ENCODE measurements at regions not wholly inside any gene's neighbourhood (a gene's known extent, or its start where the extent isn't known, plus 50 kb on each side); places are given as distances from the start of the nearest gene placed in this dataset.
"Not testable (repeated sequence)": the region's sequence is repeated elsewhere in the genome, so short reads cannot be mapped to it uniquely, and the experiment has no call there.

DNA sequence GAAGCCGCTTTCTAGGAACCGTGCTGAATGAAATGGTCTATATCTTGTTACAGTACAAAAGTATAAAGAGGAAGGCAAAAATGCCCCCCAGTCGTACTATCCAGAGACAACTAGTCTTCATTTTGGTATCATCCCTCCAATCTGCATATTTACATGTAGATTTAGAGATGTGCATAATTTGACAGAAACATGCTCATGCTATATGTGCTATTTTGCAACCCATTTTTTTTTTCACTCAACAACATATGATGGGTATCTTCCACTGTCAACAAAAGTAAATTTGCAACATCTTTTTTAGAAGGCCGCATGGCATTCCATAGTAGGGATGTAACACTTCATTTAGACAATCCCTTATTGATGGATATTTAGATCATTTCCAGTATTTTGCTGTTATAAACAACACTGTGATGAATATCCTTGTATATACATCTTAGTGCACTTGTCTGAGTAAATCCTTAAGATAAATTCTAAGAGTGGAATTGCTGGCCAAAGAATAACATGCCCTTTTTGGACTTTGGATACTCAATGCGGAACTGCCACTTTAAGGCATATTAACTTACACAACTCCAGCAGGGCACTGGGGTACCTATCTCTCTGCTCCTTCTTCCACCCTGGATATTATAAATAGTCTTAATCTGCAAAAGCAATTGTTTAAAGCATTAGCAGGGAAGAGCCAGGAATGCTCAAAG lies 71.1 kb upstream of the SH3PXD2B start:
- no peak for DNase-seq

DNA sequence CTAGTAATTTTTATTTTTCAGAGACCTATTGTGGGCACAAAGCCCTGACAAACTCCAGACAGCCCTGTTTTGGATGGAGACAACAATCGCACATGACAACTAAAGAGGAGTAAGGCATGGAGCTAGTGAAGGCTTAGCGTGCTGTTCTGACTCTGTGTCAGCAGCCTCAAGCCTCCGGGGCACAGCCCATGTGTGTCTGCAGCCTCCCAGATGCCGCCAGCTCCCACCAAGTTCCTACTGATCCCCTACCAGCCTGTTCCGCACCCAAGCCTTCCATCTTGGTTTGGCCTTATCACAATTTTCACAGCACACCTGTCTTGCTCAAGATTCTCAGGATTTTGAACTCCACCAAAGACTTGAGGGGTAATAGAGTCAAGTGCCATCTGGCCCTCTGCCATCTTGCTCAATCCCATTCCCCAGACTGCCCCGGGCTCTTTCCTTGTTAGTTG lies 70.3 kb upstream of the SH3PXD2B start:
- DNase-seq: no peak

DNA sequence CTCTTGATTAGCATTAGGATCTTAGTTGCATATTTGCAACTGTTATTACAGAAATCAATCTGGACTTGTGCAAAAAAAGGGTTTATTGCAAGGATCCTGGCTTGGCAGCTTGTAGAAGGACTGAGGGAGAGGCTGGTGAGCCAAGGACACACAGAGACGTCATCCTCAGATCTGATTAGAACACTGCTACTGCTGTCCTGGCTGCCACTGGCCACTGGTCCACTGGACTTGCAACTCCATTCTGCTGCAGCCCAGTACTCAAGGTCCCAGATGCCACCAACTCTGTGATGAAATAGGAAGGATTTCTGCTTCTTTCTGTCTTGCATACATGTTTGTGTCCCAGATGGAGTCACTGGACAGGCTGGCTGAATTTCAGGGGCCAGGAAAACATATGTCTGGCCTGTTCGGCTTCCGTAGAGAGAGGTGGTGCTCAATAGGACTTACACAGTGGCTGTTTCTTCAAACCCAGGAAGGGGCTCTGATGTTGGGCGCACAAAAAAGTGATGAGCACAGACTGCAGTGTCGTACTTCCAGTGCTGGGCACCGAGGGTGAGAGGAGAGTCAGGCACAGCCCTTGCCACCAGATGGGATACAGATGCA lies 68.9 kb upstream of the SH3PXD2B start:
- no peak for DNase-seq

DNA sequence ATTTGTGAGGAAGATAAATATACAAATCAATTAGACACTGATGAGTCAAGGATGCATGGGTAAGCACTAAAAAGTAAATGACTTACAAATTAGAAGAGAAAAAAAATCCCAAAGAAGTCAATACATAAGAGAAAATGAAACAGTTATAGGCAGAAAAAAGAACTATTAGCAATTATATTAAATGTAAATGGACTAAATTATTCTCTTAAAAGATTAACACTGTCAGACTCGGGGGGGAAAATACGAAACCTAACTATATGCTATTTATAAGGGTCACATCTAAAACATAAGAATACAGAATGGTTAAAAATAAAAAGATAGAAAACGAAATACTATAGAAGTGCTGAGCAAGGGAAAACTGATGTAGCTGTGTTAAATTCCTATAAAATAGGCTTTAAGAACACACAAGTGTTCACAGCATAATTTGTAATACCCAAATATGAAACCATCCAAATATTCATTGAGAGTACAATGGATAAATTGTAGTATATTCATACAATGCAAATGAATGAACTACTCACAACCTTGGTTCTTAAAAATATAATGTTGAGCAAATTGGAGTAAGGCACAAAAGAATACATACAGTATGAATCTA lies 67.1 kb upstream of the SH3PXD2B start:
- no peak for DNase-seq

DNA sequence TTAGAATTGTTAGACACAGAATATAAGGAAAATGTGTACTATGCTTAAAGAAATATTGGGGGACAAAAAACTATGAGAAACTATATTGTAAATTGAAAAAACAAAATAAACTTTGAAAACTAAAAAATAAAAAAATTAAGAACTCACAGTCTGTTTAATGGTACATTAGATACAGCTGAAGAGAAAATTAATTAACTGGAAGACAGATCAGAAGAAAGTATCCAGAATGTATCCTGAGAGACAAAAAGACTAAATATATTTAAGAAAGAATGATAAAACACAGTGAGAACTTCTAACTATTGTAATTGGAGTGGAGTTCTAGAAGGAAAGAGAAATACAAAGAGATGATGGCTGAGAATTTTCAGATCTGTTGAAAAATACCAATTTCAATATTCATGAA lies 57.6 kb upstream of the SH3PXD2B start:
- DNase-seq: no peak

DNA sequence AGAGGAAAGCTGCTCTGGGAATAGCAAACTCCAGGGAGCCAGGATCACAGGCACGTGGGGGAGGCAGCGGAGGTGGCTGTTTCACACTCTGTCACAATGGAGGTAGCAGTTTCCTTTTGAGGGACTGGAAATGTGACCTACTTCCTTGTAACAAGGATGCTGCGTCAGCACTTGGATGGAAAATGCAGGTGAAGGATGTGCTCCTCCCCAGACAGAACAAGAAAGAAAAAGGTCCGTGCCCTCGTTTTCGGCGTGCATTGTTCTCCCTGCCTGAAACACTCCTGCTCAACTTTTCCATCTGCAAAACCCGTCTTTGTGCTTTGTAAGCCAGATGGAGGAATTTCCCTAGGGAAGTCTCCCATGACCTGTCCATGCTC lies 55.1 kb upstream of the SH3PXD2B start:
- no peak for DNase-seq

DNA sequence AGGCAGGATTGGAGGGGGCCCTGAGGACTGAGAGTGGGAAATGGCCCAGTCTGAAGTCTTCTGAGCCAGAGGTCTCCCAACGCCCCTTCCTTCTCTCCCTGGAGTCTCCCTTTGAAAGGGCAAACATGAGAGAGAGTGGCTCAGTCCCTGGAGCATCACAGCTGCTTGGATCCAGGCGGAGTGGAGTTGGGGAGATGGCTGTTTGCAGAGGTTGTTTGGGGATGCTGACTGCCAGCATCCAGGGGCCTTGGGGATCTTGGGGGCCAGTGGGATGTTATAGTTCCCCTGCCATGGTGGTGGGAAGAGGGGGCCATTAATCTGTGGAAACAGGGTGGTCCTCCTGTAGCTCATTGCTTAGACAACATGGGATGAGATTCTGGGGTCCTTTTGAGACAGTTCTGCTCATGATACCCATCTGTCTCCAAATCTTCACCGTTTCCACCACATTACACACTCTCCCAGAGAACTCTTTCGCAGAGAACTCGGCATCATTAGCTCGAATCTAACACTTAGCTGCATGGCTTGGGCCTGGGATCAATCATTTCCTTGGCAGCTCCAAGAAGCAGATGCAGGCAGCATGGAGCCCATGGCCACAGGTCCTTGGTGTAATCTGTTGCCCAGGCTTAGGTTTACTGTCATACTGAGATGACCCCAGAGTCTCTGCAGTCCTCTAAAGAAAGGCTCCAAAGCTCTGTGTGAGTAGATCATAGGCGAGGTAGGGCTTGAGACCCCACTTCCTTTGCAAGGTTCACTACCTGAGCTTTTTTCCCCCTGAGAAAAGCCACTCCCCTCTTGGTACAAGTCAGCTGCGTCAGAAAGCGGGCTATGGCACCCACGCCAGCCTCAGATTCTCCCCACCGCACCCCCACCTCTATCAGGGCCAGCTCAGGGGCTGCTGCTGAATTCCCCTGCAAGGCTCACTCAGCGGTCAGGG lies 54.4 kb upstream of the SH3PXD2B start:
- no peak for DNase-seq

DNA sequence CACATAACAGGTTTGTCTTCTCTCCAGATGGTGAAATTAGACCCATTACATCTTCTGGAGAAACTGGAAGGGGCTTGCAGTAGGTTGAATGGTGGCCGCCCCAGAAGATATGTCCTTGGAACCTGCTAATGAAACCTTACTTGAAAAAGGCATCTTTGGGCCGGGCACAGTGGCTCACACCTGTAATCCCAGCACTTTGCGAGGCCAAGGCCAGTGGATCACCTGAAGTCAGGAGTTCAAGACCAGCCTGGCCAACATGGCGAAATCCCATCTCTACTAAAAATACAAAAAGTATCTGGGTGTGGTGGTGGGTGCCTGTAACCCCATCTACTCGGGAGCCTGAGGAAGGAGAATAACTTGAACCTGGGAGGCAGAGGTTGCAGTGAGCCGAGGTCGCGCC lies 53.2 kb upstream of the SH3PXD2B start:
- not testable (repeated sequence) for DNase-seq

DNA sequence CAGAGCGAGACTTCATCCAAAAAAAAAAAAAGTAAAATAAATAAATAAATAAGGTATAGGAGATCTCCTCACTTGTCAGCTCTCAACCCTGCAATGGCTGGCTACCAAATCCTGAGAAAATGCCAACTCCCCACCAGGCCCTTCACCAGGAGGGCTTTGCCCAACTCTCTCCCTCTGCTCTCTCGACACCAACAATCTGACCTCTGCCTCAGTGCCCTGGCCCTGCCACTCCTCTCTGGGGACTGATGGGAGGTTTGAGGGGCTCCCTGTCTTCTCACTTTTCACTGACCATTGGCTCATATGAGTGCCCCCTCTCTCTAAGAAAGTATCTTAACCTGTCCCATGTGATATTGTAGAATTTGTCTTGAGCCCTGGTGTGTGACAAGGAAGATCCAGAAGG lies 52.6 kb upstream of the SH3PXD2B start:
- no peak for DNase-seq

DNA sequence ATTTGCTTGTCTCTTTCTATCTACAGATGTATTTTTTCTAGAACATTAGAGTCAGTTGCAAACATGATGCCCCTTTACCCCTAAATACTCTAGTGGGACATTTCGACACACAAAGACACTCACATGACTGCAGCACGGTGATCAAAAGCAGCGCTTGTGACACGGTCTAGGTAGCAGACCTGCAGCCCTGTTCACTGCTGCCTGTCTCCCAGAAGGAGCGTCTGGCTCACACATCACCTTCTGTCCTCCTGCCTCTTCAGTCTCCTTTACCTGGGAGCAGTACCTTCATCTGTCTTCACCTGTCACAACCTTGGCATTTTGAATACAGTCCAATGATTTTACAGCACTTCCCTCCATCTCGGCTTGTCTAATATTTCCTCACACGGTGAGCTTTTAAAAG lies 51.9 kb upstream of the SH3PXD2B start:
- DNase-seq: no peak

DNA sequence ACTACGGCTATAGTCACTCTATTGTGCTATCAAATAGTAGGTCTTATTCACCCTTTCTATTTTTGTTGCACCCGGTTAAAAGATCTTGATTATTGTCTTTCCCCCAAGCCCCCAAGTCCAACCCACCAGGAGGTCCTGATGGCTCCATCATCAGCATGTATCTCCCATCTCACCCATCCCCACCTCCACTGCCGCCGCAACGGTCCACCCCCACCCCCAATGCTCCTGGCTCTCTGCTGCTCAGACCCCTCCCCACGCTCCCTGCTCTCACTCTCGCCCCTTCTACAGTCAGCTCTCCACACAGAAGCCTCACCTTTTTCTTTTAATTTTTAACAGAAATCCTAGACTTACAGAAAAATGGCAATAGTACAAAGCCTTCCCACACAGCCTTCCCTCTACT lies 51.5 kb upstream of the SH3PXD2B start:
- no peak for DNase-seq

DNA sequence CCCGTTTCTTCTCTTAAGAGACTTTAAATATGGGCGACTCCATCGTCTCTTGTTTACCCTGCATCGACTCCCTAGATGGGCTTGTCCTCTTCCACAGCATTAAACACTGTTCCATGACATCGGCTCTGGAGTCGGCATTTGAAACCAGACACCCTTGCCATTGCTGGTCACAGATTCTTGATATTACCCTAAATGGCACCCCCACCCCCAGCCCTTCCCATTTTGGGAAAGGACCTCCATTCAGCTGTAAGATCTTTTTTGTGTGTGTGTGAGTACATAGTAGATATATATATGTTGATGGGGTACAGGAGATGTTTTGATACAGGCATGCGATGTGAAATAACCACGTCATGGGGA lies 51.1 kb upstream of the SH3PXD2B start:
- no peak for DNase-seq

DNA sequence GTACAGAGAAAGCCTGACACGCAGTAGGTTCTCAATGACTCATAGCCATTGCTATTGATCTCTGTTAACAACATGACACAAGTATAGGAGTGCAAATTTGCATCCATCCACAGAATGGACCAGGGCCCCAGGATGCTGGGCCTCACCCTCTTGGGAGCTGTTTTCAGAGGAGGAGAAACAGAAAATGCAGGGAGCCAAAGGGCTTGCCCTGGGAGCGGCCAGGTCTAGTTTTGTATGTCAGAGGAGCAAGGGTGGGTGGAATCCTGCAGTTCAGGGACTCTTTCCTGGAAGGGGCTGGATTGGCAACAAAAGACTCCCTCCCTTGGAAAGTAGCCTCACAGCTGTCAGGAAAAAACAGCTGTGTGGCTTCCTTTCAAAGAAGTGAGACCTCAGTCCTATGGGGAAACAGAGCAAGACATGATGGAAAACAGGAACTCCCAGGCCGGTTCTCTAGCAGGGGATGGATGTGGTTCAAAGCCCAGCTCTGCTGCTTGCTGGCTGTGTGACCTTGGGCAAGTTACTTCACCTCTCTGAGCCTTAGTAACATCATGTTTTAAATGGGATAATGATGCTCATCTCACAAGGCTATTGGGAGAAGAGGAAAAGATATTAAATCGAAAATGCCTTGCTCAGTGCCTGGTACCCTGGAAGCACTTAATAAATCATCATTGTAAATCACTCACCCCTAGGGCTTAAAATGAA lies 50.5 kb upstream of the SH3PXD2B start:
- no peak for DNase-seq

DNA sequence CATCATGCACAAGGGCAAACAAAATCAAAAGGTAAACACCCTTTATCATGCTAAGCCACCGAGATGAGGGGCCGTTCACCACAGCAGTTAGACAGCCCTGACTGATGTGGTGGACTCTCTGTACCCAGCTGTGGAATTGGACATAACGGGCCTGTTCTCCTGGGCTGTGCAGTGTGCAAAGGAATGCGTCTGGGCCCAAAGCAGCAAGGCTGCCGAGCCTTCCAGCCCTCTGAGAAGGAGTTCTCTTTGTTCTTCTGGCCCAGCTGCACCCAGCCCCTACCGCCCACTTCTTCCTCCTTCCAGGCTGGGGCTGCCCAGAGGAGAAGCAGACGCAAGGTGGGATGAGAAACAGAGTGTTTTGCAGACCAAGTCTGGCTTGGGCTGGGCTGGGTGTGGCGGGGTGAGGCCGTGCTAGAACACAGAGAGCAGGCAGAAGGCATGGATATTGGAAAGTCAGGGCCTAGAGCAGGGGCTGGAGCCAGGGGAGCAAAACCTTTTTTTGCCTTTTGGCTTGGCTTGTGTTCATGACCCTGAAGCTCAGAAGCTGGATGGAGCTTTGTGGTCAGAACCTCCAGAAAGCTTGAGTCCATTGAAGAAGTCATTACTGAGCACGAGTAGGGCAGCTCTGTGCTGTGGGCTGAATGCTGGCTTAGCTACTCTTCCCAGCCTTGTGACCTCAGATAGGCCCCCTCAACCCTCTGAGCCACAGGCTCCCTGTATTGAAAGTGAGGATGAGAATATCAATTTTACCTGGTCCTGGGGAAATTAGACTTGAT lies 49.8 kb upstream of the SH3PXD2B start:
- DNase-seq: no peak

All from DMS 273 treated with DMSO at 0.1 percent for 48 hours (cell line).